ENCODE measurements at regions not wholly inside any gene's neighbourhood (a gene's known extent, or its start where the extent isn't known, plus 50 kb on each side); places are given as distances from the start of the nearest gene placed in this dataset.

- no peak for TF ChIP-seq CTCF (conservative IDR thresholded peaks at IDR 0.05; ENCODE audit: low read depth, low read length)
- TF ChIP-seq EZH2 (IDR thresholded peaks at IDR 0.05; ENCODE audit: borderline replicate concordance, low read depth, low read length, poor library complexity, severe bottlenecking) = no peak
Measured at GRCh38 chr2:41967476-41968181, 80.2 kb upstream of the PKDCC start.

Measured in A673 (cell line).